IPS DF 6.9 (cell line): ENCODE measurements at regions not wholly inside any gene's neighbourhood (a gene's known extent, or its start where the extent isn't known, plus 50 kb on each side); places are given as distances from the start of the nearest gene placed in this dataset.
"Not testable (repeated sequence)": the region's sequence is repeated elsewhere in the genome, so short reads cannot be mapped to it uniquely, and the experiment has no call there.

Experiments used
- DNase-seq: peaks from one replicate; pipeline ENCODE4 v3.0.0-alpha.2; 2013; ENCODE audit warnings: low read depth, low spot score
- H3K27ac ChIP-seq: one replicate; pipeline ENCODE4 v1.5.1; 2013; ENCODE audit warnings: low read length, control low read depth
- H3K27me3 ChIP-seq: 2 replicates; pipeline ENCODE4 v1.6.1; 2013; ENCODE audit warnings: mild to moderate bottlenecking, low read length; ENCODE audit not compliant: control insufficient read depth, insufficient read depth
- H3K36me3 ChIP-seq: 2 replicates; pipeline ENCODE4 v1.6.1; 2013; ENCODE audit warnings: low read length; ENCODE audit not compliant: control insufficient read depth, insufficient read depth
- H3K4me1 ChIP-seq: 2 replicates; pipeline ENCODE4 v1.6.1; 2013; ENCODE audit warnings: low read length; ENCODE audit not compliant: control insufficient read depth, insufficient read depth
- H3K4me3 ChIP-seq: 2 replicates; pipeline ENCODE4 v1.5.1; 2013; ENCODE audit warnings: mild to moderate bottlenecking, low read length
- H3K9me3 ChIP-seq: 2 replicates; pipeline ENCODE4 v1.6.1; 2013; ENCODE audit warnings: low read length, inconsistent platforms; ENCODE audit not compliant: control insufficient read depth, insufficient read depth
- WGBS: extraction: QIAGEN DNeasy Blood & Tissue Kit; methylation state at CpG from one replicate; pipeline ENCODE4 v1.1.7; 2013; ENCODE audit warnings: mixed read lengths, missing lambda C conversion rate; ENCODE audit not compliant: insufficient read length, insufficient coverage; 5-methylcytosine and 5-hydroxymethylcytosine counted together

GRCh38 chr7:113268757-113269156 lies 150.4 kb upstream of the SMIM30 start:
- Histone ChIP-seq H3K36me3 (no peaks in the 10 kb centered on the region), H3K27me3 (no peaks in the 10 kb centered on the region), H3K27ac (no peak overlapping the region), H3K9me3 (no peaks in the 10 kb centered on the region), H3K4me3 (no peak overlapping the region), H3K4me1 (no peaks in the 10 kb centered on the region)
- no CpG with 5 or more reads among the region's 3 CpGs for WGBS
- no peak for DNase-seq

GRCh38 chr7:113267885-113268284 lies 149.5 kb upstream of the SMIM30 start:
- WGBS: no CpG with 5 or more reads among the region's 4 CpGs
- H3K4me1 ChIP-seq: no peaks in the 10 kb centered on the region
- no peaks in the 10 kb centered on the region for H3K36me3 ChIP-seq
- H3K4me3 ChIP-seq: no peak overlapping the region
- no peak for DNase-seq
- H3K9me3 ChIP-seq: no peaks in the 10 kb centered on the region
- no peaks in the 10 kb centered on the region for H3K27me3 ChIP-seq
- no peak overlapping the region for H3K27ac ChIP-seq

- no peaks in the 10 kb centered on the region for H3K9me3 ChIP-seq
- H3K4me1 ChIP-seq: no peaks in the 10 kb centered on the region
- no peak overlapping the region for H3K4me3 ChIP-seq
- H3K36me3 ChIP-seq: no peaks in the 10 kb centered on the region
- no peak overlapping the region for H3K27ac ChIP-seq
- H3K27me3 ChIP-seq: no peaks in the 10 kb centered on the region
- no peak for DNase-seq
Observed at GRCh38 chr7:113267271-113267670, 148.9 kb upstream of the SMIM30 start.

GRCh38 chr7:113263749-113264148 lies 145.4 kb upstream of the SMIM30 start:
- H3K36me3 ChIP-seq: no peaks in the 10 kb centered on the region
- no peaks in the 10 kb centered on the region for H3K9me3 ChIP-seq
- no peak overlapping the region for H3K4me3 ChIP-seq
- no CpG with 5 or more reads among the region's 4 CpGs for WGBS
- no peaks in the 10 kb centered on the region for H3K4me1 ChIP-seq
- no peak overlapping the region for H3K27ac ChIP-seq
- no peak for DNase-seq
- H3K27me3 ChIP-seq: no peaks in the 10 kb centered on the region

GRCh38 chr7:113263215-113263742 lies 144.9 kb upstream of the SMIM30 start:
- not testable (repeated sequence) for H3K4me1 ChIP-seq, H3K36me3 ChIP-seq, H3K9me3 ChIP-seq, H3K4me3 ChIP-seq, DNase-seq, H3K27ac ChIP-seq, H3K27me3 ChIP-seq
- WGBS: no CpG with 5 or more reads among the region's 28 CpGs

- Histone ChIP-seq H3K9me3 (no peaks in the 10 kb centered on the region), H3K36me3 (no peaks in the 10 kb centered on the region), H3K4me3 (no peak overlapping the region), H3K27me3 (no peaks in the 10 kb centered on the region), H3K4me1 (no peaks in the 10 kb centered on the region), H3K27ac (no peak overlapping the region)
- WGBS: no CpG with 5 or more reads among the region's 1 CpG
- DNase-seq: no peak
Observed at GRCh38 chr7:113256883-113257531, 138.7 kb upstream of the SMIM30 start.

GRCh38 chr7:113247198-113247597 lies 128.8 kb upstream of the SMIM30 start:
- Histone ChIP-seq H3K27ac (no peak overlapping the region), H3K27me3 (no peaks in the 10 kb centered on the region), H3K36me3 (no peaks in the 10 kb centered on the region), H3K4me1 (no peaks in the 10 kb centered on the region), H3K9me3 (no peaks in the 10 kb centered on the region), H3K4me3 (no peak overlapping the region)
- no CpG with 5 or more reads among the region's 3 CpGs for WGBS
- no peak for DNase-seq

- Histone ChIP-seq H3K4me1 (no peaks in the 10 kb centered on the region), H3K9me3 (no peaks in the 10 kb centered on the region), H3K27me3 (no peaks in the 10 kb centered on the region), H3K27ac (no peak overlapping the region), H3K36me3 (no peaks in the 10 kb centered on the region), H3K4me3 (no peak overlapping the region)
- no peak for DNase-seq
Observed at GRCh38 chr7:113246738-113247137, 128.4 kb upstream of the SMIM30 start.

- Histone ChIP-seq H3K27me3 (no peaks in the 10 kb centered on the region), H3K9me3 (no peaks in the 10 kb centered on the region), H3K36me3 (no peaks in the 10 kb centered on the region), H3K4me1 (no peaks in the 10 kb centered on the region), H3K4me3 (no peak overlapping the region), H3K27ac (no peak overlapping the region)
- no CpG with 5 or more reads among the region's 2 CpGs for WGBS
- DNase-seq: no peak
Observed at GRCh38 chr7:113232885-113233284, 114.5 kb upstream of the SMIM30 start.

GRCh38 chr7:113230691-113231090 lies 112.3 kb upstream of the SMIM30 start:
- H3K27ac ChIP-seq: no peak overlapping the region
- no CpG with 5 or more reads among the region's 2 CpGs for WGBS
- no peaks in the 10 kb centered on the region for H3K9me3 ChIP-seq
- no peaks in the 10 kb centered on the region for H3K4me1 ChIP-seq
- H3K4me3 ChIP-seq: no peak overlapping the region
- DNase-seq: no peak
- no peaks in the 10 kb centered on the region for H3K27me3 ChIP-seq
- H3K36me3 ChIP-seq: no peaks in the 10 kb centered on the region

GRCh38 chr7:113217314-113217713 lies 99.0 kb upstream of the SMIM30 start:
- DNase-seq: no peak
- no peaks in the 10 kb centered on the region for H3K27me3 ChIP-seq

More at GRCh38 chr7:113217314-113217713, 99.0 kb upstream of the SMIM30 start:
- WGBS: no CpG with 5 or more reads among the region's 4 CpGs
- no peaks in the 10 kb centered on the region for H3K9me3 ChIP-seq
- no peak overlapping the region for H3K4me3 ChIP-seq
- no peaks in the 10 kb centered on the region for H3K36me3 ChIP-seq
- no peak overlapping the region for H3K27ac ChIP-seq
- no peaks in the 10 kb centered on the region for H3K4me1 ChIP-seq
